ENCODE measurements at regions not wholly inside any gene's neighbourhood (a gene's known extent, or its start where the extent isn't known, plus 50 kb on each side); places are given as distances from the start of the nearest gene placed in this dataset.
"Not testable (repeated sequence)": the region's sequence is repeated elsewhere in the genome, so short reads cannot be mapped to it uniquely, and the experiment has no call there.

GRCh38 chr17:22384461-22384800, 692.1 kb downstream of the KCNJ18 start:
- not testable (repeated sequence) for TF ChIP-seq CTCF, EZH2 (IDR thresholded peaks at IDR 0.05)

Data from neural progenitor cell (in vitro differentiated cells).